ENCODE measurements at regions not wholly inside any gene's neighbourhood (a gene's known extent, or its start where the extent isn't known, plus 50 kb on each side); places are given as distances from the start of the nearest gene placed in this dataset.

GRCh38 chr16:17804857-17805256, 334.1 kb upstream of the XYLT1 start:
- DNase-seq (ENCODE audit: low spot score): no peak

- DNase-seq (ENCODE audit: low spot score): peak; percentile 17
Measured at GRCh38 chr16:17803625-17804410, 333.1 kb upstream of the XYLT1 start.

DNA sequence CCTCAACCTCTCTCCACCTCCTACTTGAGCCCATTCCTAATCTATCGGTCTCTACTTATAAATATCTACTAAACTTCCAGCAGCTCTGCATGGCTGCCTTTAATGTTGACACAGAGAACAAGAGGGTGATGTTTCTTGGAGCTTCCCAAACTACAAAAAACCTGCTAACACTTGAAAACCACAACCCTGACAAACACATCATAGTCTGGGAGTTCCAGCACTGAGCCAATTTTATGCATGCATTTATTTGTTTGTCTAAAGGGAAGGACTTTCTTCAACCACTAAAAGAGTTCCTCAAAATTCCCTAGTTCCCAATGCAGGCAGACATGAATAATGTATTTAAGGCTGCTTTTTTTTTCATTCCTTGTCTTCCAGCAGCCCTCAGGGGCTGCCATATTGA, 331.8 kb upstream of the XYLT1 start:
- no peak for DNase-seq (ENCODE audit: low spot score)

DNA sequence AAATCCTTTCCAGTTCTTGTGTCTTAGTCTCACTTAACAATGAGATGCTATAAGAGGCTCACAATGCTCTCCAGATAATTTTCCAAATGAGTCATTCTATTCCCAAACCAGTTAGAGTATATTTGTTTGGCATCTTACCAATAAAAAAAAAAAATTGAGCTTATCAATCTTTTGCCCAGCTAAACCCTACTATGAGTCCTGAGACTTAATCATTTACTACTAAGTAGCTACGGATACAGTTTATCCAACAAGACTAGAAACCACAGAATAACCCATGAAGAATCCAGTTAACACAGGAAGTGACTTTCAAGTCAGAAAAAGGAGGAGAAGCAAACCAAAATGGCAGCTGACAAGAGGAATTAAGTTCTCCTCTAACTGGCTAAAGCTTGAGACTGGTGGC, 330.3 kb upstream of the XYLT1 start:
- no peak for DNase-seq (ENCODE audit: low spot score)

DNA sequence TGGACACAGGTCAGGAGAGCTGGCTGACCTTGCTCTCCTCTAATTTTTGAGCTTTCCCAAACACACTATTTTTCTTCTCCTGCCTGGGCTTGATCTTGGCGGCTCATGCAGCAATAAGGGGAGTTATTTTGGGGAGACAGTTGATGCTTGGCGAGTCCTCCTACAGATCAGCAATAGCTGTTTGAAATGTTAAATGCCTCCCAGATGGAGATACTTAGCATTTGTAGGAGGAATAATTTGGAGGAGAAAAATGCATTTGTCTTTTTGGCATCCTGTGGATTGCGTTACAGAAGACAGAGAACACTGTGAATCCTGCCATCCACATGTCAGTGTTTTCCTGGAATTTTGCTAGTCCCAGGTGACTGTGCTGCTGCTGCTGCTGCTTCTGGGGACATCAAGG, 328.0 kb upstream of the XYLT1 start:
- no peak for DNase-seq (ENCODE audit: low spot score)

DNA sequence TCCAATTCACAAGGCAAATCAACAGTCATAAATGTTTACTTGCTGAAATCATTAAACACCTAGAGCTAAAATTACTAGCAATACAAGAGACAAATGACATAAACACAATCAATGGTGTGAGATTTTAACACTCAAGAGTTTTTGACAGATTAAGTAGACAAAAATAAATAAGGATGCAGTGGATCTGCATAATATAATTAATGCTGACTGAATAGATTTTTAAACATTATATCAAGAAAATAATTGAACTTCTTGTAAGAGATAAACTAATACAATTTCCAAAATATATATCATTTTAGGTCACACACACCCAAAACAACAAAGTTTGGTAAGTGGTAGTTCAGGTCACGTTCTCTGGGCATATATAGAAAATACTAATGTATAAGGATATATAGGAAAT, 322.6 kb upstream of the XYLT1 start:
- DNase-seq (ENCODE audit: low spot score): no peak

DNA sequence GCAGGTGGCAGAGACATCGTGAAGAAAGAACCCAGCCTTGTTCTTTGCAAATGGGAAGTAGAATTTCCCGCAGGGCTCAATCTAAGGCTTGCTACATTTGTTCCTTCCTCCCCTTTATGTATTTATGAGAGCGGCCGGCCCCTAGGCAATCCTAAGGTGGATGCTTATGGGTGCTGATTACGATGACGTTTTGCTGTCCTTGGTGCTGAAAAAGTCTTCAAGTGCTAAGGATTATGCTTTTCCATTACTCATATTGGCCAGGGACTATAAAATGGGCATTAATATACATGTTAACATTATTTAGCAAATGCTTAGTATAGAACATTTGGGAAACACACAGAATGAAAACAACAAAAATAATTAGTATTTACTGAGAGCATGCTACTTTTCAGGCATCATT, 313.3 kb upstream of the XYLT1 start:
- DNase-seq (ENCODE audit: low spot score): no peak

- no peak for DNase-seq (ENCODE audit: low spot score)
Measured at GRCh38 chr16:17780181-17780580, 309.4 kb upstream of the XYLT1 start.

DNA sequence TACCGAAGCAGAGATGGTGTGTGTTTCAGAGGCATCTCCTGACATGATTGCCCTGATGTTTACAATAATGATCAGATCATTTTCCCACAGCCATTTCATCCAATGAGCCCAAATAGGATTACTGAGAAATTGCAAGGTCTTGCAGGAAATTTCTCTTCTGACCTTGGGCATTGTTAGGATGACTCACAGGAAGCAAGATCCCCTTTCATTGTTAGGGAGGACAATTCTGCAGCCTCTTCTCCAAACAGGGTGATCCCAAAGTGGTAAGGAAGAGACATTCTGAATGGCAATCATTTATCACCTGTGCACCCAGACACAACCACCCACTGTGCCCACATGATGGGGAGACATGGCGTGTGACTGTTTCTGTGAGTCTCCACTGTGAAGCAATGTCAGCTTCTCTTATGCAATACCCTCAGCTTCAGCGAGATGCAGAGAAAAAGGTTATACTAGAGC, 306.7 kb upstream of the XYLT1 start:
- DNase-seq (ENCODE audit: low spot score): no peak

GRCh38 chr16:17776888-17777287, 306.1 kb upstream of the XYLT1 start:
- no peak for DNase-seq (ENCODE audit: low spot score)

- DNase-seq (ENCODE audit: low spot score): no peak
Measured at GRCh38 chr16:17776465-17776864, 305.7 kb upstream of the XYLT1 start.

- no peak for DNase-seq (ENCODE audit: low spot score)
Measured at GRCh38 chr16:17775061-17775460, 304.3 kb upstream of the XYLT1 start.

- DNase-seq (ENCODE audit: low spot score): no peak
Measured at GRCh38 chr16:17773698-17774101, 302.9 kb upstream of the XYLT1 start.

GRCh38 chr16:17770104-17770503, 299.3 kb upstream of the XYLT1 start:
- no peak for DNase-seq (ENCODE audit: low spot score)

GRCh38 chr16:17769065-17769464, 298.3 kb upstream of the XYLT1 start:
- DNase-seq (ENCODE audit: low spot score): no peak

DNA sequence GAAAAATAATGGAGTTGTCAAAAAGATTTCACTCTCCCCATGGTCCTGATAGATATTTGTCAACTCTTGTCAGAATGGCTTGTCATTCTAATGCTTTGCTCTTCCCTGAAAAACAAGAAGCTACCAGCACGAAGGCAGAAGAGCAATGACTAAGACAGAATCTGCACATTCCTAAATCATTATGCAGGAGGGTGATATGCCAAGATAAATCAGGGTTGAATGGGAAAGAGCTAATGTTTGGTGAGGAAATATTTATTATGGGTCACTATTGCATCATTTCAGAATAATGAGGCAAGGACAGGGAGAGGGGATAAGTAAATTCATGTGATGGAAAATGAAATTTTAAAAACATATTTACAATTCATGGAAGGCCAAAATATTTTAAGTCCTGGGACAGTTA, 297.5 kb upstream of the XYLT1 start:
- no peak for DNase-seq (ENCODE audit: low spot score)

- DNase-seq (ENCODE audit: low spot score): no peak
Measured at GRCh38 chr16:17766012-17766411, 295.3 kb upstream of the XYLT1 start.

GRCh38 chr16:17759451-17760390, 289.0 kb upstream of the XYLT1 start:
- no peak for DNase-seq (ENCODE audit: low spot score)

GRCh38 chr16:17757808-17758207, 287.0 kb upstream of the XYLT1 start:
- DNase-seq (ENCODE audit: low spot score): no peak

- DNase-seq (ENCODE audit: low spot score): no peak
Measured at GRCh38 chr16:17755158-17755557, 284.4 kb upstream of the XYLT1 start.

DNA sequence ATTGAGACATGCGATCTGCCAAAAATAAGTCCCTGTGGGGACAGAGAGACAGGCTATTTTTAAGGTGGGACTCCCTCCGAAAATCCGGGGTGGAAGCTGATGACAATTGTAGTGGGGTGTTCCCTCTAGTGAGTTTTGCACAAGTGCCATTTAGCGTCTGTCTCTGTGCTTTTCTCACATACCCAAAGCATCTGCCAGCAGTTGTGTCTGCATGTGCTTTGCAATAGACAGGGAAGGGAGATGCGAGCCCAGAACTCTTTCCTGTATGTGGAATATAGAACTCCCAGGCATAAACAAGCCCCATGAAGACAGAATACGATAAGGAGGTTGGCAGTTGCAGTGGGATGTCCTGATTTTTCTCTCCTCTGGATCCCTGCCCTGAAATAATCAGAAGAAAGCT, 282.7 kb upstream of the XYLT1 start:
- no peak for DNase-seq (ENCODE audit: low spot score)

DNA sequence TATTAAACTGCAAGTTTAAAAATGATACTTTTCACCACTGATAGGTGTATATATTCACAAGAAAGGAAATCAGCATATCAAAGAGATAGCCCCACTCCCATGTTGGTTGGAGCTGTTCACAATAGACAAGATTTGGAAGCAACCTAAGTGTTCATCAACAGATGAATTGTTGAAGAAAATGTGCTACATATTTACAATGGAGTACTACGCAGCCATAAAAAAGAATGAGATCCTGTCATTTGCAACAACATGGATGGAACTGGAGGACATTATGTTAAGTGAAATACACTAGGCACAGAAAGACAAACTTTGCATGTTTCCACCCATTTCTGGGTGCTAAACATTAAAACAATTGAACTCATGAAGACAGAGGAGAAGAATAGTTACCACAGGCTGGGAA, 278.9 kb upstream of the XYLT1 start:
- no peak for DNase-seq (ENCODE audit: low spot score)

DNA sequence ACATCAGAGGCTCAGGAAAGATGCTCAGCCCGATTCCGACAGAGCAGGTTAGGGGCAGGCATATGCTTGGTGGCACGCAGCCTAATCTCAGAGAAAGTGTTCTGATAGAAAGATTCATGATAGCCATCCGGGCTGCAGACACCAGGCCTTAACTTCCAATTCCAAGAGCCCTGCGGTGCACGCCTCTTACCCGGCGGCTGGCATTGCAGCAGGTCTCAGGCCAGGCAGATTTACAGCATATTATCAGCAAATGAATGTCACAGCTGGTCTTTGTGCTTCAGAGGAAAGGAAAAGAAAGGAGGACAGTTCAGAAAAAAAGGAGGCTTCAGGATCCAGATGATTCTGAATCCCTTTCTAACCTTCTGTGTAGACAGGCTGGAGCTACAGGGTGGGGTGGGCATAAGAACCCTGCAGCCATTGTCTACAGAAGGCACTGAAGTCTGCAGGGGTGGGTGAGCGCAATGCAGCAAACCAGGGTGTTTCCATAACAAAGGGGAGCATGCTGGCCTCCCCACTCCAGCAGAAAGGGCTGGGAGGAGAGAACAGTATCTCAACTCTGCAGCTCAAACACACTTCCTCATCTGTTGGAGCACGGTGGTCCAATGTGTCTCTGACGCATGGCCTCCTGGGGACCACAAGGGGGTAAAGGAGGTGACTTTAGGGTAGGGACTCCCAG, 277.4 kb upstream of the XYLT1 start:
- no peak for DNase-seq (ENCODE audit: low spot score)

All from AG08396 (cell line).